GM23338 (cell line): ENCODE measurements at regions not wholly inside any gene's neighbourhood (a gene's known extent, or its start where the extent isn't known, plus 50 kb on each side); places are given as distances from the start of the nearest gene placed in this dataset.

Source experiments
- ATAC-seq: fragments of 200-7000 bp; cut with Tn5 transposase; 3 replicates; pipeline ENCODE4 v1.9.1; 2020
- DNase-seq: peaks from one replicate; pipeline ENCODE4 v3.0.0-alpha.2; 2015; ENCODE audit warnings: low spot score
- H2AFZ ChIP-seq: fragments of 200-600 bp; sonication (generic); 2 replicates; pipeline ENCODE4 v1.8.0; 2016; ENCODE audit warnings: antibody characterized with exemption, mild to moderate bottlenecking, moderate library complexity
- H3F3A ChIP-seq: fragments of 200-600 bp; sonication (generic); replicated peaks from 2 replicates; pipeline ENCODE4 v1.8.0; 2017; ENCODE audit warnings: antibody characterized with exemption, mixed run types, low read depth
- H3K27ac ChIP-seq: fragments of 200-600 bp; sonication (generic); 2 replicates; pipeline ENCODE4 v1.6.1; 2016; ENCODE audit warnings: low read depth
- H3K27me3 ChIP-seq: fragments of 200-600 bp; sonication (generic); 2 replicates; pipeline ENCODE4 v1.8.0; 2016; ENCODE audit warnings: mild to moderate bottlenecking, mixed run types, moderate library complexity; ENCODE audit not compliant: insufficient read depth
- H3K36me3 ChIP-seq: fragments of 200-600 bp; sonication (generic); 2 replicates; pipeline ENCODE4 v1.8.0; 2016; ENCODE audit warnings: mild to moderate bottlenecking; ENCODE audit not compliant: insufficient read depth
- H3K4me1 ChIP-seq: fragments of 200-600 bp; sonication (generic); 2 replicates; pipeline ENCODE4 v1.8.0; 2016; ENCODE audit warnings: mild to moderate bottlenecking, moderate library complexity; ENCODE audit not compliant: insufficient read depth
- H3K4me2 ChIP-seq: fragments of 200-600 bp; sonication (generic); 2 replicates; pipeline ENCODE4 v1.7.1; 2017; ENCODE audit warnings: mixed run types
- H3K4me3 ChIP-seq: fragments of 200-600 bp; sonication (generic); 2 replicates; pipeline ENCODE4 v1.6.1; 2016; ENCODE audit warnings: mixed run types
- H3K79me2 ChIP-seq: fragments of 200-600 bp; sonication (generic); replicated peaks from 2 replicates; pipeline ENCODE4 v1.8.0; 2017; ENCODE audit warnings: mild to moderate bottlenecking; ENCODE audit not compliant: insufficient read depth
- H3K9me2 ChIP-seq: fragments of 200-600 bp; sonication (generic); 2 replicates; pipeline ENCODE4 v1.8.0; 2017; ENCODE audit not compliant: insufficient read depth
- H4K20me1 ChIP-seq: fragments of 200-600 bp; sonication (generic); replicated peaks from 2 replicates; pipeline ENCODE4 v1.8.0; 2017; ENCODE audit warnings: mild to moderate bottlenecking; ENCODE audit not compliant: insufficient read depth
- H3K27ac Mint-ChIP-seq: 2 replicates; pipeline ENCODE4 v1.8.0; 2020; ENCODE audit warnings: inconsistent platforms, mild to moderate bottlenecking, moderate library complexity, mixed read lengths
- H3K27me3 Mint-ChIP-seq: 3 replicates; pipeline ENCODE4 v1.8.0; 2022; ENCODE audit warnings: low read depth, mild to moderate bottlenecking, moderate library complexity, mixed read lengths, inconsistent platforms; ENCODE audit not compliant: insufficient read depth, poor library complexity
- H3K36me3 Mint-ChIP-seq: 3 replicates; pipeline ENCODE4 v1.8.0; 2021; ENCODE audit warnings: low read depth, mild to moderate bottlenecking, inconsistent platforms, moderate library complexity, mixed read lengths
- H3K4me1 Mint-ChIP-seq: 3 replicates; pipeline ENCODE4 v1.8.0; 2020; ENCODE audit warnings: mild to moderate bottlenecking, inconsistent platforms, mixed read lengths
- H3K4me3 Mint-ChIP-seq: 3 replicates; pipeline ENCODE4 v1.8.0; 2021; ENCODE audit warnings: moderate library complexity, mild to moderate bottlenecking, inconsistent platforms, mixed read lengths
- H3K9me3 Mint-ChIP-seq: 3 replicates; pipeline ENCODE4 v1.8.0; 2020; ENCODE audit warnings: moderate library complexity, mild to moderate bottlenecking, inconsistent platforms, mixed read lengths
- CREB1 ChIP-seq: fragments of 250-450 bp; sonication (Bioruptor Pico); IDR thresholded peaks from 2 replicates; pipeline ENCODE4 v1.5.0; 2020; ENCODE audit warnings: low read depth, mild to moderate bottlenecking, moderate library complexity
- ETS1 ChIP-seq: IDR thresholded peaks from 2 replicates; pipeline ENCODE4 v1.6.1; 2016; ENCODE audit warnings: antibody characterized with exemption
- EZH2 ChIP-seq: fragments of 200-600 bp; sonication (generic); IDR thresholded peaks from one replicate; pipeline ENCODE4 v1.8.0; 2017; ENCODE audit warnings: antibody characterized with exemption, mild to moderate bottlenecking, low read depth; ENCODE audit not compliant: unreplicated experiment
- EZH2phosphoT487 ChIP-seq: fragments of 200-600 bp; sonication (generic); IDR thresholded peaks from one replicate; pipeline ENCODE4 v1.8.1; 2018; ENCODE audit warnings: antibody characterized with exemption; ENCODE audit not compliant: unreplicated experiment
- JUNB ChIP-seq: IDR thresholded peaks from one replicate; pipeline ENCODE4 v1.6.1; 2016; ENCODE audit warnings: antibody characterized with exemption; ENCODE audit not compliant: unreplicated experiment
- NANOG ChIP-seq: IDR thresholded peaks from 2 replicates; pipeline ENCODE4 v1.6.1; 2016; ENCODE audit warnings: antibody characterized with exemption, borderline replicate concordance
- POLR2AphosphoS5 ChIP-seq: IDR thresholded peaks from 2 replicates; pipeline ENCODE4 v1.6.1; 2016; ENCODE audit warnings: antibody characterized with exemption, low read depth
- REST ChIP-seq: IDR thresholded peaks from one replicate; pipeline ENCODE4 v1.6.1; 2018; ENCODE audit warnings: antibody characterized with exemption; ENCODE audit not compliant: unreplicated experiment
- STAT1 ChIP-seq: IDR thresholded peaks from one replicate; pipeline ENCODE4 v1.6.1; 2016; ENCODE audit warnings: antibody characterized with exemption; ENCODE audit not compliant: unreplicated experiment
- ZNF114 ChIP-seq: fragments of 250-450 bp; sonication (Bioruptor Pico); IDR thresholded peaks from 2 replicates; pipeline ENCODE4 v1.5.0; 2020; ENCODE audit warnings: mild to moderate bottlenecking, moderate library complexity
- ZNF331 ChIP-seq: fragments of 250-450 bp; sonication (Bioruptor Pico); IDR thresholded peaks from 2 replicates; pipeline ENCODE4 v1.5.0; 2020; ENCODE audit warnings: low read depth, mild to moderate bottlenecking, moderate library complexity
- ZNF462 ChIP-seq: fragments of 250-450 bp; sonication (Bioruptor Pico); IDR thresholded peaks from 2 replicates; pipeline ENCODE4 v1.5.0; 2020; ENCODE audit warnings: mild to moderate bottlenecking, moderate library complexity

- H3K4me2 ChIP-seq: no peak overlapping the region
These were observed 79.8 kb upstream of the BLID start for GRCh38 chr11:122195790-122196189.

More at GRCh38 chr11:122195790-122196189, 79.8 kb upstream of the BLID start:
- Histone ChIP-seq H3K4me3 (no peak overlapping the region), H3K36me3 (no peaks in the 10 kb centered on the region), H3K79me2 (no peaks in the 10 kb centered on the region), H3K4me1 (no peaks in the 10 kb centered on the region), H4K20me1 (no peaks in the 10 kb centered on the region), H2AFZ (no peak overlapping the region), H3F3A (no peaks in the 10 kb centered on the region), H3K27ac (no peak overlapping the region), H3K9me2 (0 out of 2 replicates have a peak, but pooled peaks cover 5% of the 10 kb centered on the region), H3K27me3 (no peaks in the 10 kb centered on the region)
- Mint-ChIP-seq H3K4me1 (no peaks in the 10 kb centered on the region), H3K27me3 (peaks cover 3% of the 10 kb centered on the region), H3K4me3 (no peak overlapping the region), H3K27ac (no peak overlapping the region), H3K9me3 (no peaks in the 10 kb centered on the region), H3K36me3 (no peaks in the 10 kb centered on the region)
- DNase-seq (no peak), ATAC-seq (no peak)
- TF ChIP-seq REST (no peak), NANOG (no peak), ZNF114 (CRISPR knock-in tag) (no peak), CREB1 (CRISPR knock-in tag) (no peak), POLR2AphosphoS5 (no peak), EZH2phosphoT487 (no peak), ETS1 (no peak), ZNF462 (CRISPR knock-in tag) (no peak), EZH2 (no peak), ZNF331 (CRISPR knock-in tag) (no peak), JUNB (no peak), STAT1 (no peak)
